HL-60 (cell line): ENCODE measurements at regions not wholly inside any gene's neighbourhood (a gene's known extent, or its start where the extent isn't known, plus 50 kb on each side); places are given as distances from the start of the nearest gene placed in this dataset.

Experiments
- DNase-seq, 2 experiments: peaks; one replicate each; pipeline ENCODE4 v3.0.0-alpha.2; 2010 to 2020; ENCODE audit warnings: low read depth in 1 of 2, low spot score in 1 of 2
- H3K27ac ChIP-seq: fragments of 250-450 bp; sonication (Bioruptor Pico); replicated peaks from 2 replicates; pipeline ENCODE4 v1.5.1; 2020; ENCODE audit warnings: mild to moderate bottlenecking, moderate library complexity
- H3K27me3 ChIP-seq: fragments of 250-450 bp; sonication (Bioruptor Pico); 2 replicates; pipeline ENCODE4 v1.5.1; 2021; ENCODE audit warnings: mild to moderate bottlenecking, moderate library complexity; ENCODE audit not compliant: insufficient read depth, poor library complexity, severe bottlenecking
- H3K4me3 ChIP-seq: replicated peaks from 2 replicates; pipeline ENCODE4 v1.5.1; 2011; ENCODE audit warnings: mild to moderate bottlenecking, control low read depth, low read length; ENCODE audit not compliant: insufficient read depth
- GABPA ChIP-seq: IDR thresholded peaks from 2 replicates; pipeline ENCODE4 v1.6.1; 2012; ENCODE audit warnings: low read depth
- POLR2AphosphoS5 ChIP-seq: IDR thresholded peaks from 2 replicates; pipeline ENCODE4 v1.6.1; 2012; ENCODE audit warnings: low read depth
- SPI1 ChIP-seq: IDR thresholded peaks from 2 replicates; pipeline ENCODE4 v1.6.1; 2012; ENCODE audit warnings: low read depth, mild to moderate bottlenecking, borderline replicate concordance
- TF ChIP-seq, protein P1 (sequence below): IDR thresholded peaks from one replicate; pipeline ENCODE4 v1.5.1; 2011; ENCODE audit warnings: low read length, control low read depth, inconsistent platforms; ENCODE audit not compliant: insufficient read depth
- TF ChIP-seq, protein P2 (sequence below): IDR thresholded peaks from 2 replicates; pipeline ENCODE4 v1.6.1; 2012; ENCODE audit warnings: low read depth; ENCODE audit not compliant: insufficient replicate concordance

GRCh38 chr9:27634879-27635278, 61.6 kb upstream of the C9orf72 start:
- Histone ChIP-seq H3K27me3 (no peaks in the 10 kb centered on the region), H3K4me3 (no peak overlapping the region), H3K27ac (no peak overlapping the region)
- peak; percentile 23 to 54 for DNase-seq
- peak; percentile 42; the same call in 1 of the 2 replicates for TF ChIP-seq SPI1
- TF ChIP-seq, protein P1, sequence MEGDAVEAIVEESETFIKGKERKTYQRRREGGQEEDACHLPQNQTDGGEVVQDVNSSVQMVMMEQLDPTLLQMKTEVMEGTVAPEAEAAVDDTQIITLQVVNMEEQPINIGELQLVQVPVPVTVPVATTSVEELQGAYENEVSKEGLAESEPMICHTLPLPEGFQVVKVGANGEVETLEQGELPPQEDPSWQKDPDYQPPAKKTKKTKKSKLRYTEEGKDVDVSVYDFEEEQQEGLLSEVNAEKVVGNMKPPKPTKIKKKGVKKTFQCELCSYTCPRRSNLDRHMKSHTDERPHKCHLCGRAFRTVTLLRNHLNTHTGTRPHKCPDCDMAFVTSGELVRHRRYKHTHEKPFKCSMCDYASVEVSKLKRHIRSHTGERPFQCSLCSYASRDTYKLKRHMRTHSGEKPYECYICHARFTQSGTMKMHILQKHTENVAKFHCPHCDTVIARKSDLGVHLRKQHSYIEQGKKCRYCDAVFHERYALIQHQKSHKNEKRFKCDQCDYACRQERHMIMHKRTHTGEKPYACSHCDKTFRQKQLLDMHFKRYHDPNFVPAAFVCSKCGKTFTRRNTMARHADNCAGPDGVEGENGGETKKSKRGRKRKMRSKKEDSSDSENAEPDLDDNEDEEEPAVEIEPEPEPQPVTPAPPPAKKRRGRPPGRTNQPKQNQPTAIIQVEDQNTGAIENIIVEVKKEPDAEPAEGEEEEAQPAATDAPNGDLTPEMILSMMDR, result no peak

DNA sequence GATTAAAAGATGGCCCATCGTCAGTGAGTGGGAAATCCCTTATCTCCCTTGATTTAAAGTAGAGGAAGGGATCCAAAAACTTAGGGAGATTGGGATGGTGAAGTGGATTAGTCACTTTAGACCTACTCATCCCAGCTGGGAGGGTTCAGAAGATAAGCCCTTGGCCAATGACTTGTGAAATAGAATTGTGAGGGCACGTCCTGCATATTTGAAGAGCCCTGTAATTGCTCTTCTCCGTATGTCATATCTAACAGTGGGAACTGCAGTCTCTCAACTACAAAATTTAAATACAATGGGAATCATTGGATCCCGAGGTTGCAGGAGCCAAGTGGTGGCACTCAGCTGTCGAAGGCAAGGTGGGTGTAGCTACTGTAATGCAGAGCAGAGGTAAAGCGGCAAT, 65.4 kb upstream of the C9orf72 start:
- H3K4me3 ChIP-seq, result no peak overlapping the region
- no peaks in the 10 kb centered on the region for H3K27me3 ChIP-seq
- DNase-seq, result no peak
- TF ChIP-seq GABPA, result no peak
- no peak for TF ChIP-seq POLR2AphosphoS5
- TF ChIP-seq, protein P1, result no peak
- TF ChIP-seq, protein P2, sequence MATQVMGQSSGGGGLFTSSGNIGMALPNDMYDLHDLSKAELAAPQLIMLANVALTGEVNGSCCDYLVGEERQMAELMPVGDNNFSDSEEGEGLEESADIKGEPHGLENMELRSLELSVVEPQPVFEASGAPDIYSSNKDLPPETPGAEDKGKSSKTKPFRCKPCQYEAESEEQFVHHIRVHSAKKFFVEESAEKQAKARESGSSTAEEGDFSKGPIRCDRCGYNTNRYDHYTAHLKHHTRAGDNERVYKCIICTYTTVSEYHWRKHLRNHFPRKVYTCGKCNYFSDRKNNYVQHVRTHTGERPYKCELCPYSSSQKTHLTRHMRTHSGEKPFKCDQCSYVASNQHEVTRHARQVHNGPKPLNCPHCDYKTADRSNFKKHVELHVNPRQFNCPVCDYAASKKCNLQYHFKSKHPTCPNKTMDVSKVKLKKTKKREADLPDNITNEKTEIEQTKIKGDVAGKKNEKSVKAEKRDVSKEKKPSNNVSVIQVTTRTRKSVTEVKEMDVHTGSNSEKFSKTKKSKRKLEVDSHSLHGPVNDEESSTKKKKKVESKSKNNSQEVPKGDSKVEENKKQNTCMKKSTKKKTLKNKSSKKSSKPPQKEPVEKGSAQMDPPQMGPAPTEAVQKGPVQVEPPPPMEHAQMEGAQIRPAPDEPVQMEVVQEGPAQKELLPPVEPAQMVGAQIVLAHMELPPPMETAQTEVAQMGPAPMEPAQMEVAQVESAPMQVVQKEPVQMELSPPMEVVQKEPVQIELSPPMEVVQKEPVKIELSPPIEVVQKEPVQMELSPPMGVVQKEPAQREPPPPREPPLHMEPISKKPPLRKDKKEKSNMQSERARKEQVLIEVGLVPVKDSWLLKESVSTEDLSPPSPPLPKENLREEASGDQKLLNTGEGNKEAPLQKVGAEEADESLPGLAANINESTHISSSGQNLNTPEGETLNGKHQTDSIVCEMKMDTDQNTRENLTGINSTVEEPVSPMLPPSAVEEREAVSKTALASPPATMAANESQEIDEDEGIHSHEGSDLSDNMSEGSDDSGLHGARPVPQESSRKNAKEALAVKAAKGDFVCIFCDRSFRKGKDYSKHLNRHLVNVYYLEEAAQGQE, result no peak
- no peak for TF ChIP-seq SPI1
- H3K27ac ChIP-seq, result no peak overlapping the region

- TF ChIP-seq SPI1 (no peak), GABPA (no peak), POLR2AphosphoS5 (no peak)
- TF ChIP-seq, protein P2, result no peak
- TF ChIP-seq, protein P1, result no peak
- H3K27ac ChIP-seq, result no peak overlapping the region
- no peak for DNase-seq
- H3K27me3 ChIP-seq, result no peaks in the 10 kb centered on the region
- H3K4me3 ChIP-seq, result no peak overlapping the region
Measured at GRCh38 chr9:27645161-27645840, 72.0 kb upstream of the C9orf72 start.

GRCh38 chr9:27653246-27653645, 80.0 kb upstream of the C9orf72 start:
- no peak for DNase-seq
- H3K27ac ChIP-seq, result no peak overlapping the region
- H3K4me3 ChIP-seq, result no peak overlapping the region
- no peaks in the 10 kb centered on the region for H3K27me3 ChIP-seq
- TF ChIP-seq SPI1 (no peak), GABPA (no peak), POLR2AphosphoS5 (no peak)
- TF ChIP-seq, protein P2, result no peak
- TF ChIP-seq, protein P1, result no peak
